ENCODE measurements at regions not wholly inside any gene's neighbourhood (a gene's known extent, or its start where the extent isn't known, plus 50 kb on each side); places are given as distances from the start of the nearest gene placed in this dataset.

DNA sequence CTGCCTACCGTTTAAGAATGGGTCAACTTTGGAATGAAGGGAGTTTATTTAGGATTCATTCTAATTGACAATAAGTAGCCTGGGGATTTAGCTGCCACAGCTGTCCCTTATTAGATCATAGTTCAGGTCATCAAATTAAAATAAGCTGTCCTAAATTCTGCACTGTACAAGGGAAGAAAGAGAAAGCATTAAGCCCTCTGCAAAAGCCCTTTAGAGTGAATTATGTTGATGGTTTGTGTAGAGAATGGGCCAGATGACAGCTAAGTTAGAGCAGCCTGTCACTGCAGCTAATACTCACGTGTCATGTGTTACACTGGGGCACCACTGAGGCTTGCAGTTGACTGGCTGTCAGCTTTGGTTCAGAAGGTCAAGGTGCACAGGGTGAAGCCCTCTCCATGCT, 737.1 kb upstream of the SLC10A2 start:
- DNase-seq, result no peak
- 37 to 46% methylated on average over 2 of the region's 2 CpGs for WGBS, 2 donors
- H3K4me1 ChIP-seq, result no peaks in the 10 kb centered on the region
- intact Hi-C loops (cut with DNase I), result no loop called here
- H3K27me3 ChIP-seq, result no peaks in the 10 kb centered on the region
- no peak overlapping the region for H3K27ac ChIP-seq
- ATAC-seq, result no peak
- H3K36me3 ChIP-seq, result no peaks in the 10 kb centered on the region
- H3K4me3 ChIP-seq, result no peak overlapping the region
- TF ChIP-seq, protein P1, sequence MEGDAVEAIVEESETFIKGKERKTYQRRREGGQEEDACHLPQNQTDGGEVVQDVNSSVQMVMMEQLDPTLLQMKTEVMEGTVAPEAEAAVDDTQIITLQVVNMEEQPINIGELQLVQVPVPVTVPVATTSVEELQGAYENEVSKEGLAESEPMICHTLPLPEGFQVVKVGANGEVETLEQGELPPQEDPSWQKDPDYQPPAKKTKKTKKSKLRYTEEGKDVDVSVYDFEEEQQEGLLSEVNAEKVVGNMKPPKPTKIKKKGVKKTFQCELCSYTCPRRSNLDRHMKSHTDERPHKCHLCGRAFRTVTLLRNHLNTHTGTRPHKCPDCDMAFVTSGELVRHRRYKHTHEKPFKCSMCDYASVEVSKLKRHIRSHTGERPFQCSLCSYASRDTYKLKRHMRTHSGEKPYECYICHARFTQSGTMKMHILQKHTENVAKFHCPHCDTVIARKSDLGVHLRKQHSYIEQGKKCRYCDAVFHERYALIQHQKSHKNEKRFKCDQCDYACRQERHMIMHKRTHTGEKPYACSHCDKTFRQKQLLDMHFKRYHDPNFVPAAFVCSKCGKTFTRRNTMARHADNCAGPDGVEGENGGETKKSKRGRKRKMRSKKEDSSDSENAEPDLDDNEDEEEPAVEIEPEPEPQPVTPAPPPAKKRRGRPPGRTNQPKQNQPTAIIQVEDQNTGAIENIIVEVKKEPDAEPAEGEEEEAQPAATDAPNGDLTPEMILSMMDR (IDR thresholded peaks at IDR 0.05), result no peak
- H3K9me3 ChIP-seq, result no peaks in the 10 kb centered on the region

DNA sequence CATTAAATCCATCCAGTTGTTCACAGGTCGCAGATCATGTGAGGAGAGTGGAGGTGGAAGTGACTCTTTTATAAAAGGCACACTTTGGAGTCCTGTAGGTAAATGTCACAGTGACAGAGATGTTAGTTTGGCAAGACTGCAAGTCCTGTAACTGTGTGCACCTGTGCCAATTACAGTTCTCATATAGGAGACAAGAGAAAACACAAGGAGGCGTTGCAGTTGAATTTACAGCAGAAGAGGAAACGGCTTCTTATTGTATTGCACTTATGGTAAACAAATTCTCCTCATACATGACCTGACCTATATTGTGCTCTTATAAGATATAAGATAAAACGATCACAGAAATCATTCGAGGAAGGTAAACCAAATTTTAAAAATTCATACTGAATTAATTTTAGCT, 732.8 kb upstream of the SLC10A2 start:
- Histone ChIP-seq H3K4me1 (no peaks in the 10 kb centered on the region), H3K9me3 (no peaks in the 10 kb centered on the region)
- 76 to 82% methylated on average over 5 of the region's 5 CpGs for WGBS, 2 donors

DNA sequence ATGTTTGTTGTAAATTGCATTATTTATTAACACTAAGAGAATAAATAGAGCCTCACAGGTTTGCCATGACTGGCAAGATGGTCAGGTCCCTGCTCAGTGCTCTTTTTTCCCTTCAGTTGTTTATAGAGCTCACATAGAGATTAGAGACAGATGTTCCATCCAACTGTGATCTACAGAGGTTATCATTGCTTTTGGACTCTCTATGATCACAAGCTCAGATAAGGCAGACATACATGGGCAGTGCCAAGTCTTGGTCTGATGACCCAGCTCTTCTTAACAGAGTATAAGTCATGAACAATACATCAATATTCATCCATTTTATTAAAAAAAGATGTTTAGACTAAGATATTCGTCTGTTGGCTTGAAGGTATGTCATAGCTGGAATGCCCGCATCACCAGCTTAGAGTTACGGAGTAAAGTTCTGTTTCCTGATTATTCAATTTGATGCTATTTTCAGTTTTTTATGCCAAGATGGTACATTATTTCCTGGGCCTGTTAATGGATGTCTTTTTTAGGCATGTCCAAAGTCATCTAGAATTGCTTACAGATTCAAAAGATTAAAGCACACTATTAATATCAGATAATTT, 729.8 kb upstream of the SLC10A2 start:
- Histone ChIP-seq H3K27me3 (no peaks in the 10 kb centered on the region), H3K4me1 (no peaks in the 10 kb centered on the region), H3K9me3 (no peaks in the 10 kb centered on the region), H3K36me3 (no peaks in the 10 kb centered on the region), H3K4me3 (no peak overlapping the region), H3K27ac (no peak overlapping the region)
- ATAC-seq (no peak), DNase-seq (no peak)
- WGBS, 2 donors, result 82 to 83% methylated on average over 3 of the region's 3 CpGs
- intact Hi-C loops (cut with DNase I), result no loop called here
- TF ChIP-seq, protein P1 (IDR thresholded peaks at IDR 0.05), result no peak

More for the DNA sequence above, 732.8 kb upstream of the SLC10A2 start:
- TF ChIP-seq, protein P1 (IDR thresholded peaks at IDR 0.05), result no peak
- H3K36me3 ChIP-seq, result no peaks in the 10 kb centered on the region
- no peak for ATAC-seq
- intact Hi-C loops (cut with DNase I), result no loop called here
- no peak for DNase-seq
- no peak overlapping the region for H3K27ac ChIP-seq
- H3K27me3 ChIP-seq, result no peaks in the 10 kb centered on the region
- no peak overlapping the region for H3K4me3 ChIP-seq

DNA sequence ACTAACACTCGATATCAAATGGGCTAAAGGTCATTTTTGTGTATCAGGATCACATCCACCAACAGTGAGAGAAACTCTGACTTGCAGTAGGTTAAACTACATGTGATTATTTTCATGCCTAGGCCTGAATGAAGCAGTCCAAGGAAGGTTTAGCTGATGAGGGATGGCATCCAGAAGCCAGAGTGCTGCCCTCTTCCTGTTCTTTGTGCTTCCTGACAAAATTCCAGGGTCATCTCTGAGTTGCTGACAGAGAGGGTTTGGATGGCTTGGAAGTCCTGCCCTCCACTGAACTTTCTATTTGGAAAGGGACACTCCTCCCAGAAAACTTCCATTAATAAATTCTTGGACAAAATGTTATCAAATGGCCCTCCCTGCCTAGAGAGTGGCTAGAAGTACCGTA, 728.3 kb upstream of the SLC10A2 start:
- DNase-seq (no peak), ATAC-seq (no peak)
- no peaks in the 10 kb centered on the region for H3K9me3 ChIP-seq
- no peak overlapping the region for H3K4me3 ChIP-seq
- TF ChIP-seq, protein P1 (IDR thresholded peaks at IDR 0.05), result no peak
- no peaks in the 10 kb centered on the region for H3K36me3 ChIP-seq
- no peaks in the 10 kb centered on the region for H3K27me3 ChIP-seq
- intact Hi-C loops (cut with DNase I), result loop anchor here in 1 of 10 donors (5.0 kb wide), 1 partner anchor 602 kb away; no protein-coding TSS in a partner anchor
- H3K27ac ChIP-seq, result no peak overlapping the region
- WGBS, 2 donors, result 26 to 38% methylated on average over 2 of the region's 2 CpGs
- no peaks in the 10 kb centered on the region for H3K4me1 ChIP-seq
